ENCODE measurements at regions not wholly inside any gene's neighbourhood (a gene's known extent, or its start where the extent isn't known, plus 50 kb on each side); places are given as distances from the start of the nearest gene placed in this dataset.

GRCh38 chr4:18571301-18571761 lies 549.8 kb upstream of the LCORL start:
- DNase-seq (ENCODE audit: low read depth), result no peak

GRCh38 chr4:18570370-18570769 lies 548.8 kb upstream of the LCORL start:
- no peak for DNase-seq (ENCODE audit: low read depth)

DNA sequence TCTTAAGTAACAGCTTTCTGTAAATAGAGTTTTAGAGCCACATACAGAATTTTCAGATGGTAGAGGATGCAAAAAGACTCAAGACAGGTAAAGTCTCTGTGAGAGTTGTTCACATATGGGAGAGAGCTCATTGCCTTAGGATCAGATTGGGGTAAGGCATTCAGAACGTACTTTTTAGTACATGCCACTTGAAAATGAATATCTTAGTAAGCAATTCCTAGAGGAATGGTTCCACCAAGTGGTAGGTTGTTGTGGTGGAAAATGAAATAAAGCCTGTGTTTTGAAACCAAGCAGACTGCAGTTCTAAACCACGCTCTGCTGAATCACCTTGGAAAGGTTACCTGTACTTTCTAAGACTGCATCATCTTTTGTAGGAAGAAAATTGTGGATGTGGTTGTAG lies 547.0 kb upstream of the LCORL start:
- no peak for DNase-seq (ENCODE audit: low read depth)

DNA sequence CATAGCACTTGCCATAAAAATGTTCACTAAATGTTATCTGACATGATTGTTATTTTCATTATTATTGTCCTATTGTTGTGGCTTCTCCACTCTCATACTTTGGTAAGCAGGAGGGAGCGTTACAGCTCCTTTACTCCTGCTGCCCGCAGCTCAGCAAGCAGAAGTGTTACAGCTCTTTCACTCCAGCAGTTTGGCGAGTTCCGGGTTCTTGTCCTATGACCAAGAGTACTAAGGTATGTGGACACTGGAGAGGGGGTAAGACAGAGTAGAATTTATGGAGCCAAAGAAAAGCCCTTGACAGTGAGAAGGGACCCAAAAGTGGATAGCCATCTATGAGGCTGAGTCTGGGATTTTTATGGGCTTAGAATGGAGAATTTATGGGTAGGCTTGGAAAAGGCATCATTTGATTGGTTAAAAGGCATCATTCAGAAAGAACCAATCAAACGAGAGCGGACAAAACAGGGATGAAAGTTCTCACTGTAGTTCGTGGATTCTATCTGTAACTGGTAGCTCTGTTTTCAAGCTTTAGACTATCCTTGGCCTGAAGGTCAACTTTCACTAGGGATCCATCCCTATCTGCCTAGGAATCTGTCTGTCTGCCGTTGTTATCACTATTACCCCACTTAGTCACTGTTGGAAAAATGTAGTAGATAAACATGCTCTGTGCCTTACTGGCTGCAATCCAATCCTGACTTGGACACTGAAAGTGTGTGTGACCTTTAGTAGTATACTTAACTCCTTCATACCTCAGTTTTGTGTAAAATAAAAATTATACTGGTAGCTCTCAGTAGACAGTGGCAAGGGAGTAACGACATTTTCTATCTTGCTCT lies 545.6 kb upstream of the LCORL start:
- no peak for DNase-seq (ENCODE audit: low read depth)

GRCh38 chr4:18559492-18559891 lies 537.9 kb upstream of the LCORL start:
- DNase-seq (ENCODE audit: low read depth), result no peak

- no peak for DNase-seq (ENCODE audit: low read depth)
These were observed 534.8 kb upstream of the LCORL start for GRCh38 chr4:18556402-18556801.

DNA sequence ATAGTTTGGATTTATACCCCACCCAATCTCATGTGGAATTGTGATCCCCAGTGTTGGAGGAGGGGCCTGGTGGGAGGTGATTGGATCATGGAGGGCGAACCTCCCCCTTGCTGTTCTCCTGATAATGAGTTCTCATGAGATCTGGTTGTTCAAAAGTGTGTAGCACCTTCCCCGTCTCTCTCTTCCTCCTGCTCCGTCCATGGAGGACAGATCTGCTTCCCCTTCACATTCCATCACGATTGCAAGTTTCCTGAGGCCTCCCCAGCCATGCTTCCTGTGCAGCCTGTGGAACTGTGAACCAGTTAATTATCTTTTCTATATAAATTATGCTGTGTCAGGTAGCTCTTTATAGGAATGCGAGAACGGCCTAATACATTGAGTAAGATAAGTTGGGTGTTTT lies 518.8 kb upstream of the LCORL start:
- no peak for DNase-seq (ENCODE audit: low read depth)

- no peak for DNase-seq (ENCODE audit: low read depth)
These were observed 516.6 kb upstream of the LCORL start for GRCh38 chr4:18538121-18538520.

DNA sequence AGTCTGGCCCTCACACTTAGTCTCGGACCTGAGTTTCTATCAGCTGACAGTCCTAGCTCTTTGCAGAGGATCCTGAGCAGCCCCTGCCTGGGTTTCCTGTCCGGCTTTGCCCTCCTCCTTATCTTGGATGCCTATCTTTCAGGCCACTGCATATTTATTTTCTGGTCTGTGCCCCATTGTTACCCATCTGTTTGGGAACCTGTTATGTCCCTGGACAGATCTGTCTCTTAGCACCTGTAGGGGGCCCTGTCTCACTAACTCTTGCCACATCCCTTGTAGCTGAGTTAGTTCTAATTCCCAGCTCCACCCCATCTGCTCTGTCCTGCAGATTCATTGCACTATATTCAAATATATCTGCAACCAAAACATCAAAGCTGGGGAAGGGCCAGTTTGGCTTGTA lies 514.9 kb upstream of the LCORL start:
- no peak for DNase-seq (ENCODE audit: low read depth)

DNA sequence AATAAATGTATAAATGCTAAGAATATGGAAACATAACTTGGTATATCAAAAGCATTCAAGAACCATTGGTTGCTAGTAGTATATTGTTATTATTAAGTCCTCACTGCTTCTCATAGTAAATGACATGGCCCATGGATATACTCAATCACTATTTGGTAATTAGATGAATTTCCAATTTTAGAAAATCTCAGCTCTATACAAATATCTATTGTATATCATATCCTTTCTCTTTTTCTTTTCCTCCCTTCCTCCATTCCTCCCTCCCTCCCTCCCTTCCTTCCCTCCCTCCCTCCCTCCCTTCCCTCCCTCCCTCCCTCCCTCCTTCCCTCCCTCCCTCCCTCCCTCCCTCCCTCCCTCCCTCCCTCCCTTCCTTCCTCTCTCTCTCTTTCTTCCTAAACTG lies 514.4 kb upstream of the LCORL start:
- no peak for DNase-seq (ENCODE audit: low read depth)

- DNase-seq (ENCODE audit: low read depth), result no peak
These were observed 511.8 kb upstream of the LCORL start for GRCh38 chr4:18533262-18533775.

GRCh38 chr4:18531731-18532130 lies 510.2 kb upstream of the LCORL start:
- DNase-seq (ENCODE audit: low read depth), result no peak

GRCh38 chr4:18529482-18529881 lies 507.9 kb upstream of the LCORL start:
- no peak for DNase-seq (ENCODE audit: low read depth)

DNA sequence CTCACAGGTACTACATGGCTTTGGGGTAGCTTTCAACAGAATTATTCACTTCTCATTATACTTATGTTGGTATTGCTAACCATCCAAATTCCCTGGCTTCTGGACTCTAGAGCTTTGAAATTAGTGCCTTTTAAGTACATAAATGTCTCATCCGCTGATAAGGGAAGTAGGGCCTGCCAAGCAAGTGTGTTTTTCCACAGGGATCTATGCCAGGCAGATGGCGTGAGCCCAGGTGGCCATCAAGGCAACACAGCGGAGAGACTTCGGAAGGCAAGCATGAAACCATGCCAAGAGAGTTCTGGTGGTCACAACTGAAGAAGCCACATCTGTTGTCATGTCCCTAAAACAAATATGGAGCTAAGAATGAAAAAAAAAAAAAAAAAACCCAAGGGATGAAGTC lies 503.1 kb upstream of the LCORL start:
- no peak for DNase-seq (ENCODE audit: low read depth)

- DNase-seq (ENCODE audit: low read depth), result no peak
These were observed 496.5 kb upstream of the LCORL start for GRCh38 chr4:18518098-18518497.

DNA sequence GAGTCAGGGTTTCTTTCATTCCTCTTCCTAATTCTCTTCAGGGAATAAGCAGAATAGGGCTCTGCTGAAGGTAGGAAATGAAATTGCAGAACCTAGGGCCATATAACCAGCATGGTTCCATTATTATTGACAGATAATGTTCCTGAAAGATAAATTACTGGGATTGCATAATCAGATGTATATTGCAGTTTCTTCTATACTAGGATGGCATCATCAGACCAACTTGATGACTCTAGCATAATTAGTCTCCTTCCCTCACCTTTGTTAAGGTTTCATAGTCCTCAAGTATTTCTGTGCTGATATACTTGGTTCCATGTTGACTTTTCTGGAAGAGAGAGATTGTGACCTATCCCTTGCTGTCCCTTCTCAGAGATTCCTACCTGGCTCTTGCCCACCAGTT lies 492.3 kb upstream of the LCORL start:
- no peak for DNase-seq (ENCODE audit: low read depth)

GRCh38 chr4:18512718-18513117 lies 491.2 kb upstream of the LCORL start:
- no peak for DNase-seq (ENCODE audit: low read depth)

DNA sequence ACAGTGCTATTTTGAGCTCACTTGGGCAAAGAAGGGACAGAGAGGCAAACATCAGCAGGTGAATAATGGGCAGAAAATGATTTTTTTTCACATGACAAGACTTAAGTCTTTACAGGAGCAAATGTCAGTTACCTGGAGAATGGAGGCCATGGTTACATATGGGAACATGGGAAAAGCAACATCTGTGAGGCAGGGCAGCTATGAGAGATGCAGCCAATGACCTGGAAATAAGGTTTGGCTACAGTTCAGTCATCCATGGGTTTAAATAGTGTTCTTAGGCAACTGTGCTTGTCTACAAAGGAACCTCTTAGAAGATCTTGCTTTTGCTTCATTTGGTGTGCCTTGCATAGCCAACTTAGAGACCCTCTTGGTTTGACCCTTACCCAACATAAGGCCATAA lies 490.2 kb upstream of the LCORL start:
- no peak for DNase-seq (ENCODE audit: low read depth)

- DNase-seq (ENCODE audit: low read depth), result no peak
These were observed 487.2 kb upstream of the LCORL start for GRCh38 chr4:18508786-18509185.

DNA sequence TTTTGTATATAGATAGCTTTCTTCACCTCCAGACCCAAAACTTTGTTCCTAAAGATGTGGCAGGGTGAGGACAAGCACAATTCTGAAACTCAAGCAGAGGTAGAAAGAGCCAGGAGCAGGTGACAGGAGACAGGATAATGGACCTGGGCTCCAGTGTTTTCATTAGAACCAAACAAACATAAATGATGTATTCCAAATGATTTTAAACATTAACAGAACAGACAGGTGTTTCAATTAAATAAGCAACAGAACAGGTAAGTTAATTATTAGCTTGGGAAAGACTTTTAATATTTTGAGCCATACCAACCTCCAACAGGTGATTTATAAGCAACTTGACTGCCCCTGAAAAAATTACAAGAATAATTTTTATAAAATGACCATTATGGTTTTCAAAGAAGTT lies 459.4 kb upstream of the LCORL start:
- DNase-seq (ENCODE audit: low read depth), result no peak

GRCh38 chr4:18480342-18480741 lies 458.8 kb upstream of the LCORL start:
- no peak for DNase-seq (ENCODE audit: low read depth)

GRCh38 chr4:18479825-18480224 lies 458.3 kb upstream of the LCORL start:
- DNase-seq (ENCODE audit: low read depth), result no peak

DNA sequence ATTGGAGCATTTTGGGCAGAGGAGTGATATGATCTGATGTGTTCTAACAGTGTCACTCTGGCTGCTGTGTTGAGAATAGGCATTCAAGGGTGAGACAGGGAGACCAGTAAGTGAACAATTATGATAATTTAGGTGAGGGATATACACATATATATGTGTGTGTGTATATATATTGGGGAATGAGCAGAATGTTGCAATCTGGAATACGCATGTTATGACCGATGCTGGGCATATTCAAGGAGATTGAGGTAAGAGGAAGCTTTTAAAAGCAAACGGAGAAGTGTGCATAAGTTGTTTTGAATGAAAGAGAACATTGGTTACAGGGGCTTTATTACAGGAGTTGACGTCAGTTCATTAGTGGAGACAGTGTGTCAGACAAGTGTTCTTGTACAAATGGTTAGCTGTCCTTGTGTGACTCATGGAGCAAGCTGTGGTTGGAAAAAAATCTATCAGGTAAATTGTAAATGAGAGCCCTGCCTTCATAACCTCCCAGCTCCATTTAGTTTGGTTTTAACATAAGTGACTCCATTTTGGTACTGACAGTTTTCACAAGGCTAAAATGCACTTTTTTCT lies 442.5 kb upstream of the LCORL start:
- no peak for DNase-seq (ENCODE audit: low read depth)

GRCh38 chr4:18458465-18458864 lies 436.9 kb upstream of the LCORL start:
- no peak for DNase-seq (ENCODE audit: low read depth)
